ENCODE measurements at regions not wholly inside any gene's neighbourhood (a gene's known extent, or its start where the extent isn't known, plus 50 kb on each side); places are given as distances from the start of the nearest gene placed in this dataset.

- TF ChIP-seq CTCF (IDR thresholded peaks at IDR 0.05; ENCODE audit: low read depth, low read length) (no peak), EZH2phosphoT487 (IDR thresholded peaks at IDR 0.05; ENCODE audit: low read depth) (no peak)
Observed at GRCh38 chr1:178645157-178645807, 79.8 kb upstream of the RALGPS2 start.
